UCSD-AML1 (cell line): ENCODE measurements at regions not wholly inside any gene's neighbourhood (a gene's known extent, or its start where the extent isn't known, plus 50 kb on each side); places are given as distances from the start of the nearest gene placed in this dataset.

Experiments
- DNase-seq: peaks from one replicate; lab custom pipeline; 2025; ENCODE audit not compliant: unreplicated experiment; lab: John Stamatoyannopoulos, UW

- DNase-seq, result no peak
These were observed 562.6 kb downstream of the CAAP1 start for GRCh38 chr9:26329974-26330373.

GRCh38 chr9:26326563-26326962 is 566.0 kb downstream of the CAAP1 start:
- peak; percentile 10 for DNase-seq

- no peak for DNase-seq
These were observed 567.2 kb downstream of the CAAP1 start for GRCh38 chr9:26325444-26325829.

GRCh38 chr9:26324786-26325443 is 567.7 kb downstream of the CAAP1 start:
- DNase-seq, result no peak

GRCh38 chr9:26321935-26322334 is 570.7 kb downstream of the CAAP1 start:
- no peak for DNase-seq

GRCh38 chr9:26319859-26320258 is 572.7 kb downstream of the CAAP1 start:
- DNase-seq, result no peak

GRCh38 chr9:26313108-26313507 is 579.5 kb downstream of the CAAP1 start:
- DNase-seq, result no peak

GRCh38 chr9:26311463-26311995 is 581.1 kb downstream of the CAAP1 start:
- DNase-seq, result no peak

- DNase-seq, result no peak
These were observed 582.3 kb downstream of the CAAP1 start for GRCh38 chr9:26310294-26310693.

- no peak for DNase-seq
These were observed 584.3 kb downstream of the CAAP1 start for GRCh38 chr9:26308328-26308727.

GRCh38 chr9:26301659-26302058 is 590.9 kb downstream of the CAAP1 start:
- DNase-seq, result no peak

GRCh38 chr9:26301046-26301445 is 591.6 kb downstream of the CAAP1 start:
- no peak for DNase-seq

GRCh38 chr9:26296910-26297572 is 595.6 kb downstream of the CAAP1 start:
- no peak for DNase-seq

GRCh38 chr9:26292943-26293342 is 599.7 kb downstream of the CAAP1 start:
- DNase-seq, result no peak

GRCh38 chr9:26271495-26272122 is 593.4 kb upstream of the TUSC1 start:
- no peak for DNase-seq

GRCh38 chr9:26266146-26266793 is 588.0 kb upstream of the TUSC1 start:
- no peak for DNase-seq

GRCh38 chr9:26264709-26265601 is 586.7 kb upstream of the TUSC1 start:
- no peak for DNase-seq

GRCh38 chr9:26263478-26263877 is 585.2 kb upstream of the TUSC1 start:
- DNase-seq, result no peak

GRCh38 chr9:26262421-26263107 is 584.3 kb upstream of the TUSC1 start:
- no peak for DNase-seq
